ENCODE measurements at regions not wholly inside any gene's neighbourhood (a gene's known extent, or its start where the extent isn't known, plus 50 kb on each side); places are given as distances from the start of the nearest gene placed in this dataset.

- H3K9me2 ChIP-seq (replicated peaks; ENCODE audit: low read depth, low read length): no peaks in the 10 kb centered on the region
- H3F3A ChIP-seq (ENCODE audit: low read depth): no peaks in the 10 kb centered on the region
- H3K4me3 ChIP-seq (ENCODE audit: low read length, poor library complexity, severe bottlenecking): no peak overlapping the region
- H3K36me3 ChIP-seq (ENCODE audit: insufficient read depth, low read length): no peaks in the 10 kb centered on the region
- H3K27me3 ChIP-seq (ENCODE audit: insufficient read depth, low read length, poor library complexity, severe bottlenecking): no peaks in the 10 kb centered on the region
- H4K20me1 ChIP-seq (ENCODE audit: insufficient read depth, low read length, poor library complexity, severe bottlenecking): no peaks in the 10 kb centered on the region
- no peaks in the 10 kb centered on the region for H3K4me1 ChIP-seq (ENCODE audit: insufficient read depth, low read length, poor library complexity, severe bottlenecking)
- no peak overlapping the region for H3K4me2 ChIP-seq (ENCODE audit: low read depth, low read length, poor library complexity, severe bottlenecking)
- TF ChIP-seq CTCF (conservative IDR thresholded peaks at IDR 0.05; ENCODE audit: low read length) (no peak), EZH2phosphoT487 (IDR thresholded peaks at IDR 0.05; ENCODE audit: borderline replicate concordance) (no peak)
- H2AFZ ChIP-seq (ENCODE audit: low read length): no peak overlapping the region
- H3K9me3 ChIP-seq (ENCODE audit: insufficient read depth, low read depth, low read length): peaks cover 20% of the 10 kb centered on the region; the same call in 1 of the 2 replicates
- no peak overlapping the region for H3K9ac ChIP-seq (ENCODE audit: low read depth, low read length, poor library complexity, severe bottlenecking)
- H3K79me2 ChIP-seq (ENCODE audit: insufficient read depth, low read length): no peaks in the 10 kb centered on the region
Measured at GRCh38 chr22:48947636-48948035, 880.0 kb downstream of the BRD1 start.

GRCh38 chr22:48945621-48946458, 881.8 kb downstream of the BRD1 start:
- no peaks in the 10 kb centered on the region for H3F3A ChIP-seq (ENCODE audit: low read depth)

GRCh38 chr22:48944751-48945620, 882.7 kb downstream of the BRD1 start:
- Histone ChIP-seq H3F3A (ENCODE audit: low read depth) (no peaks in the 10 kb centered on the region), H3K9me2 (replicated peaks; ENCODE audit: low read depth, low read length) (no peaks in the 10 kb centered on the region), H3K9ac (ENCODE audit: low read depth, low read length, poor library complexity, severe bottlenecking) (no peak overlapping the region), H3K4me1 (ENCODE audit: insufficient read depth, low read length, poor library complexity, severe bottlenecking) (no peaks in the 10 kb centered on the region), H3K36me3 (ENCODE audit: insufficient read depth, low read length) (no peaks in the 10 kb centered on the region), H4K20me1 (ENCODE audit: insufficient read depth, low read length, poor library complexity, severe bottlenecking) (no peaks in the 10 kb centered on the region), H3K27me3 (ENCODE audit: insufficient read depth, low read length, poor library complexity, severe bottlenecking) (no peaks in the 10 kb centered on the region), H3K4me3 (ENCODE audit: low read length, poor library complexity, severe bottlenecking) (no peak overlapping the region), H3K79me2 (ENCODE audit: insufficient read depth, low read length) (no peaks in the 10 kb centered on the region), H2AFZ (ENCODE audit: low read length) (no peak overlapping the region), H3K4me2 (ENCODE audit: low read depth, low read length, poor library complexity, severe bottlenecking) (no peak overlapping the region), H3K9me3 (ENCODE audit: insufficient read depth, low read depth, low read length) (peaks cover 8% of the 10 kb centered on the region; the same call in 1 of the 2 replicates)
- TF ChIP-seq EZH2phosphoT487 (IDR thresholded peaks at IDR 0.05; ENCODE audit: borderline replicate concordance): no peak
- TF ChIP-seq CTCF (conservative IDR thresholded peaks at IDR 0.05; ENCODE audit: low read length): no peak

More at GRCh38 chr22:48945621-48946458, 881.8 kb downstream of the BRD1 start:
- Histone ChIP-seq H3K36me3 (ENCODE audit: insufficient read depth, low read length) (no peaks in the 10 kb centered on the region), H3K4me1 (ENCODE audit: insufficient read depth, low read length, poor library complexity, severe bottlenecking) (no peaks in the 10 kb centered on the region), H3K9ac (ENCODE audit: low read depth, low read length, poor library complexity, severe bottlenecking) (no peak overlapping the region), H3K4me2 (ENCODE audit: low read depth, low read length, poor library complexity, severe bottlenecking) (no peak overlapping the region), H3K79me2 (ENCODE audit: insufficient read depth, low read length) (no peaks in the 10 kb centered on the region), H4K20me1 (ENCODE audit: insufficient read depth, low read length, poor library complexity, severe bottlenecking) (no peaks in the 10 kb centered on the region), H2AFZ (ENCODE audit: low read length) (no peak overlapping the region), H3K4me3 (ENCODE audit: low read length, poor library complexity, severe bottlenecking) (no peak overlapping the region), H3K9me2 (replicated peaks; ENCODE audit: low read depth, low read length) (no peaks in the 10 kb centered on the region), H3K27me3 (ENCODE audit: insufficient read depth, low read length, poor library complexity, severe bottlenecking) (no peaks in the 10 kb centered on the region), H3K9me3 (ENCODE audit: insufficient read depth, low read depth, low read length) (peaks cover 16% of the 10 kb centered on the region; the same call in 1 of the 2 replicates)
- no peak for TF ChIP-seq CTCF (conservative IDR thresholded peaks at IDR 0.05; ENCODE audit: low read length)
- no peak for TF ChIP-seq EZH2phosphoT487 (IDR thresholded peaks at IDR 0.05; ENCODE audit: borderline replicate concordance)
